HG03095 (cell line): ENCODE measurements at regions not wholly inside any gene's neighbourhood (a gene's known extent, or its start where the extent isn't known, plus 50 kb on each side); places are given as distances from the start of the nearest gene placed in this dataset.

Experiments
- ATAC-seq: cut with Tn5 transposase; IDR thresholded peaks from one replicate; pipeline ENCODE4 v1.9.1; 2021; ENCODE audit warnings: moderate library complexity; ENCODE audit not compliant: unreplicated experiment

DNA sequence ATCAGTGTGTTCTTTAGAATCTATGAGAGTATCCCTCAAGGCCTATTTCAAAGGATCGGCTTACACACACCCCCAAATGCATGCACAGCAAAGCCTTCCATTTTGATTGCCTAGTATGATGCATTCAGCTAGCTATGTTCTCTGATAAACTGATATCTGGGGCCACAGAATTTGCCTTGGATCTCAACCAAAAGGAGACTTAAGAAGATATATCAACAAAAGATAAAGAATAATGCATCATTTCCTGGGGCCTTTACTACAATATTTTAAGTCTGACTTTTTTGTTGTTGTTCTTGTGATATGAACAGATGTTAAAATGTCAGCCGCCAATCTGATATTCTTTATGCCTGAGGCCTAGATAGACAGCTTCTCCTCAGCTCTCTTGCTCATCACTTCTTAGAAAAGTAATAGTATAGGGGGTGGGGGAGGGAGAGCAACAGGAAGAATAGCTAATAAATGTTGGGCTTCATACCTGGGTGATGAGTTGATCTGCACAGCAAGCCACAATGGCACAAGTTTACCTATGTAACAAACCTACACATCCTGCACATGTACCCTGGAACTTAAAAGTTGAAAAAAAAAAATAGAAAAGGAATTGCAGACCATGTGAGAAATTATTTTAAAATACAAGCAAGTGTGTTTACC lies 792.9 kb upstream of the GHITM start:
- no peak for ATAC-seq

DNA sequence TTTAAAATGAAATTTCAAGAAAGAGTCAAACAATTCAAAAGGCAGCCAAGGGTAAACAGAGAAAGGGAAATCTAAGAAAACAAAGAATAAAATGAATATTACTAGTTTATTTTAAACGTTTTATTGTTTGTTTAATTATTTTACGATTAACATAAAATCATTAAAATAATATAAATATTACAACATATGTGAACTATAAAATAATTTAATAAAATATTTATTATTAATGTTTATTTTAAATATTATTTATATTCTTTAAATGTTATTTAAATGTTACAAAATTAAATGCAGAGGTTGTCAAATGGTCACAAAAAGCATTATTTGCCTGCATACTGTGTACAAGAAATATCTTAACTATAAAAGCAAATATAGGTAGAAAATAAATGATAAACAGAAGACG lies 786.7 kb upstream of the GHITM start:
- ATAC-seq, result no peak

DNA sequence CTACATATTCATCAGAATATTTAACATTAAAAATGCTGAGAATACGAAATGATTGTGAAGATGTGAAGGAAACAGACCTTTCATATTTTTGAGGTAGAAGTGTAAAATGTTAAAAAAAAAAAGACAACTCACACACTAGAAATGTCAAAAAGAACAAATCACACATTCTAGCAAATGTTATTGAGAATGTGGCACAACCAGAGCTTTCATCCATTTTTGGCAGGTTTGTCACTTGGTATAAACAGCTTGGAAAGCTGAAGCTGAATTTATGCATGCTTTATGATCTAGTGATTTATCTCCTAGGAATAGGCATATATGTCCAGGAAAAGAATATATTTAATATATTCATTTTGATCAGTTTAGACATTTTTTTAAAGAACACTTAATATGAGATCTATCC lies 784.9 kb upstream of the GHITM start:
- no peak for ATAC-seq

DNA sequence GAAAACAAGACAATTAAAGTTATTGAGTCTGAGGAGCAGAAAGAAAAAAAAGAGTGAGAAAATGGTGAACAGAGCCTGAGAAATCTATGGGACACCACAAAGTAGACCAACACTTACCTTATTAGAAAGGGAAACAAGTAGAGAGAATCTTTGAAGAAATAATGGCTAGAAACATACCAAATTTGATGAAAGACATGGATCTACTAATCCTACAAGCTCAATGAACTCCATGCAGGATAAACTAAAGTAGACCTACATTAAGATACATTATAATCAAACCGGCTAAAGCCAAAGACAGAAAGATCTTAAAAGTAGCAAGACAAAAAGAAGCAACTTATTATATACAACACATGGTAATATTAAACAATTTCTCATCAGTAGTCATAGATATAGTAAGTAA lies 782.3 kb upstream of the GHITM start:
- no peak for ATAC-seq

DNA sequence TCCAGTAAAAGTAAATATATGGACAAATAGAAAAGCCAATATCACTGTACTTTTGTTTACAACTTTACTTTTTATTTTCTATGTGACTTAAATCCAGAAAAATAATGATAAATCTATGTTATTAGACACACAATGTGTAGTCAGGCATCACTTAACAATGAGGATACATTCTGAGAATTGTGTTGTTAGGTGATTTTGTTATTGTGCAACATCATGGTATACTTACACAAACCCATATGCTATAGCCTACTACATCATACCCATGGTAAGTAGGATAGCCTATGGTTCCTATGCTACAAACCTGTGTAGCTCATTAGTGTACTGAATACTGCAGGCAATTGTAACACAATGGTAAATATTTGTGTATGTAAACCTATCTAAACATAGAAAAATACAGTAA lies 781.7 kb upstream of the GHITM start:
- no peak for ATAC-seq

DNA sequence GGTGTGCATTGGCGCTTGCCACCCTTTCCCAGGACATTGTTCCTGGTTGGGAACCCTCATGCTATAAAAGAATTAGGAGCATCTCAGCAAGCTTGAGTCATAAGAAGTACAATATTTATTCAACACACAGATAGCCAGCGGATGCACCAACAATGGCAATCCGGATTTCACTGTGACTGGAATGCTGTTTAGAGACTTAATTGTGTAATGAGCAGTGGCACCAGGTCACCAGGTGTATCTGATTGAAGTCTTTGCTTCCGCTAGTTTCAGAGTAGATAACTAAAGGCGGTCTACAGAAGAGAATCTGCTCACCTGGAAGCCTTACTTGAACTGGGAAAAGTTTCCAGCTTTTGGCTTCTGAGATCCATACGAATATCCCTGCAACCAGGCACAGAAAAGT lies 772.3 kb upstream of the GHITM start:
- no peak for ATAC-seq

DNA sequence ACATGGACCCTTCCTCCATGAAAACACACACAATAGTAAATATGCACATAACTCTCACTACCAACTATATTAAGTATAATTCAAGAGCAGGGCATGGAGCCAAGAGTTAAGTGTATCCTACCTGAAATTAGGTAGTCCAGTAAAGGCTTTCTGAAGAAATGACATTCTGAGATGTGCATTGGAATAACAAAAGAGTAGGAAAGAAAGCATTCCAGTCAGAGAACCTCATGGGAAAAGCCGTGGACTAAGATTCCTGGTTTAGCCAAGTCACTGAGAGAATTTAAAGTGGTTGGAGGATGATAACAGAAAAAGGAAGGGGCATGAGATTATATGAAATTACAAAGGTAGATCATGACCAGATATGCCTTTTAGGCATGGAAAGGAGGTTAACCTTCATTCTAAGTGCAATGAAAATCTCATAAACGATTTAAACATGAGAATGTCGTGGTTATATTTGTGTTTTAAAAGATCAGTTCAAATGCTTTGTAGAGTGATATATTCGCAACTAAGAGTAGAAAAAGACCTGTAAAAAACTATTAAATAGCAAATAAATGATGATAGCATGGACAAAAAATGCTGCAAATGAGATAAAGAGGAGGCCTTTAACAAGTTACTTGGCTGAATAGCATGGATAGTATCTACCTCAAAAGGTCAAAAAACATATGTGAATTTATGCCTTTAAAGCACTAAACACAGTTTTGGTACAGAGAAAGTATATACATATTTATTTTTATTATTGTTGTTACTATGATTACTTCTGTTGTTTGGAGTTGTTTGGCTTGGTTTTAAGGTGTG lies 767.4 kb upstream of the GHITM start:
- ATAC-seq, result no peak

DNA sequence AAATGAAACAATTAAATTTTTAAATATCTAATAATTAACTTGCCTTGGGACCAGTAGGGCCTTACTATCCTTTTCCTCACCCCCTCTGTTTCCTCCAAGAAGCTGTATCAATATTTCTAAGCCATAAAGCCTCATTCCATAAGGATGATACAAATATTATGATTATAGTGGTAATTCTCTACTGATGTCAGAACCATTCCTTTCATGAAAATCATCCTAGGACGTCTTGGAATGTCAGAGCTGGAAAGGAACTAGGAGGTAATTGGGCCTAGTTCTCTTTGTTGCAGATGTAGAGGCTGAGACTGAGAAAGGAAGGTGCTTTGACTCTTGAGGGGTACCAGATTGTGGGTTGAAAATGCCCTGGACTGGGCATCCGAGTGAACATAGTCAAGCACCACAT lies 766.7 kb upstream of the GHITM start:
- no peak for ATAC-seq

DNA sequence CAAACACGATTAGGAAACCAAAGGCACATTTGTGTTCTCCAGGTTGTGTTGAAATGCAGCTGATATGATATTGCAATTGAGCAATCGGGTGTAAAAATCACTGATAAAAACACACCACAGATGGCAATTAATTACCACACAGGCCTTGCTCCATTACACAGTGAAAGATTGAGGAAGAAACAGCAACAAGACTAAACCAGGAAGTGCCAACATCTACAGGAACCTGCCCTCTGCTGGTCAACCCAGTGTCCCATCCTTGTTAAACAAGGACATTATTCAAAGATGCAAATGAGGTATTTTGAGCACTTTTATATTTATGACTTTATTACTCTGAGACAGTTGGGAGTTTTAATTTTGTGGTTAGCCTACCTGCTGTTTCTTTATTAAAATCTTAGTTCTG lies 765.6 kb upstream of the GHITM start:
- no peak for ATAC-seq

DNA sequence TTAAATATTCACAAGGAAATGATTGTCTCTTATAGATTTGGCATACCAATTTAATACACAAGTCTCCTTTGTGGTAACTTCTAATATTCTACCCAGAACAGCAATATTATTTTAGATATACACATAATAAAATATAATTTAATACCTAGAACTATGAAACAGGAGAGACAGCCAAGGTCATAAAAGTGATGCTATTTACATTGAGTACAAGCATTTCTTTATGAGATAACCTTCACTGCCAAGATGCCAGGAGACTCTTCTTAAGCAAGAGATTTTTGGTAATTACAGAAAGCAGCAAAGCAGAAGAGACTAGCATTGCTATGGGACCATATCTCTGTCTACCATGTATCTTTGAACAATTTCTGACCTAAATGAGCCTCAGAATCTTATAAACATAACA lies 764.6 kb upstream of the GHITM start:
- ATAC-seq, result no peak

DNA sequence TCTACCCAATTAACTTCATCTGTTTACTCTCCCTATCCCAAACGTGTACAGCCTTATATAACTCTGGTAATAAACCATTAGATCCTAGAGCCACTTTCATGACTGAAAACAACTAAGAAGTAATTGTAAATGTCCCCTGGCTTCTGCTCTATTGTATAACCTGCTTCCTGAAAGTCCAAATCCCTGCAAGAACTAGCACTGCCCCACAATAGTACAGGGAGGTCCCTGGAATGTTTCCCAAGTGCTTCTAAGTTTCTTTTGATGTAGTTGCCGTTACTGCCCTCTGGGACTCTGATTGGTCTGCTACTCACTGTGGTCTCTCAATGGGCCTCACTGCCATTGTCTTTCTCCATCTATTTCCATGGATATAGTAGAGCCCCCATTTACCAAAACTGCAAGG lies 764.0 kb upstream of the GHITM start:
- ATAC-seq, result no peak

DNA sequence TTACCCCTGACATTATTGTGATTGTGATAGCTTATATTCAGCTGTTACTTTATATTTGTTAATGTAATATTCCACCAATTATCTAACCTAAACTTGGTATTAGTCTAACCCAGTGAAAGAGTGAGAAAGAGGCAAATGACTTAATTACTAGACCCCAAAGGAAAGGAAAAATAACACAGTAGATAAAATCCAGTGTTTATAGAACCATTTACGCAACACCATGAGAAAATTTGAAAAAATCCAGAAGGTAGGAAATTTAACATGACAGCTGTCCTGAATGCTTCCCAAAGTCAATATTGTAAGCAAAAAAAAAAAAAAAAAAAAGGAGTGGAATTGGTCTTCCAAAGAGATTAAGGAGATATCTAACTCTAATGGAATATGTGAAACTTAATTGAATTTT lies 741.5 kb upstream of the GHITM start:
- ATAC-seq, result no peak

DNA sequence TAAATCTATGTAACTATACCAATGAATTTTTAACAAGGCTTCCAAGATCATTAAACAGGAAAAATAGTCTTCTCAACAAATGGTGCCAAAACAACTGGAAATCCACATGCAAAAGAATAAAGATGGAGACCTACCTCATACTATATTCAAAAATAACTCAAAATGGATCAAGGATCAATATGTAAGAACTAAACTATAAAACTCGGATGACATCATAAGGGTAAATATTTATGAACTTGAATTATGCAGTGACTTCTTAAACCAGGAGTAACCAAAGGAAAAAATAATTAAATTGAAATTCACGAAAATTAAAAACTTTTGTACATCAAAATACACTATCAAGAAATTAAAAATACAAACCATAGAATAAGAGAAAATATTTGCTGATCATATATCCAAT lies 728.7 kb upstream of the GHITM start:
- no peak for ATAC-seq

DNA sequence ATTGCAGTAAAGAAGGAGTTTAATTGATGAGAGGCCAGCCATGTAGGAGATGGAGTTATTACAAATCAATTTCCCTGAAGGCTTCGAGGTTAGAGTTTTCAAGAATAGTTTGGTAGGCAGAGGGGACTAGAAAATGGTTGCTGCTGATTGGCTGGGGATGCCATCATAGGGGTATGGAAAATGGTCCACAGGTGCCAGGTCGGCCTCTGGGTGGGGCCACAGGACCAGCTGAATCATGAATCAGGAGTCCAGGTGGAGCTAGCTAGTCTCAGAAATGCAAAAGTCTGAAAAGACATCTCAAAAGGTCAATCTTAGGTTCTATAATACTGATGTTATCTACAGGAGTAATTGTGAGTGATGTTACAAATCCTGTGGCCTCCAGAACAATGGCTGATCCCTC lies 714.0 kb upstream of the GHITM start:
- ATAC-seq, result no peak

DNA sequence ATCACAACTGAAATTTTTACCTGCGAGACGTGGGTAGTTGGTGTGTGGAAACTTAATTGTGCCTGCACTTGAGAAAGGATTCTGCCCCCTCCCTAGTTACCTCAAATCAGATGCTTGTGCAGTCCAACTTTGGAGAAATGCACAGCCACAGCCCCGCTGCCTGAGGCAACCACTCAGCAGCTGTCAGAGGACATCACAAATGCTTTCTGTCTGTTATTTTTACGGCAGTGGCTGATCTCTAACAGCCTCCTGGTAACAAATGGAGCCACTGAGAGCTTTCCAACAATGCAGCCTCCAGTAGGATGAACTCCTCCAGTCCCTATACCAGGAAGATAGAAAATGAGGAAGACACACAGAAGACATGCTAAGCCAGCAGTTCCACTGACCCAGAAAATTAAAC lies 712.2 kb upstream of the GHITM start:
- no peak for ATAC-seq

DNA sequence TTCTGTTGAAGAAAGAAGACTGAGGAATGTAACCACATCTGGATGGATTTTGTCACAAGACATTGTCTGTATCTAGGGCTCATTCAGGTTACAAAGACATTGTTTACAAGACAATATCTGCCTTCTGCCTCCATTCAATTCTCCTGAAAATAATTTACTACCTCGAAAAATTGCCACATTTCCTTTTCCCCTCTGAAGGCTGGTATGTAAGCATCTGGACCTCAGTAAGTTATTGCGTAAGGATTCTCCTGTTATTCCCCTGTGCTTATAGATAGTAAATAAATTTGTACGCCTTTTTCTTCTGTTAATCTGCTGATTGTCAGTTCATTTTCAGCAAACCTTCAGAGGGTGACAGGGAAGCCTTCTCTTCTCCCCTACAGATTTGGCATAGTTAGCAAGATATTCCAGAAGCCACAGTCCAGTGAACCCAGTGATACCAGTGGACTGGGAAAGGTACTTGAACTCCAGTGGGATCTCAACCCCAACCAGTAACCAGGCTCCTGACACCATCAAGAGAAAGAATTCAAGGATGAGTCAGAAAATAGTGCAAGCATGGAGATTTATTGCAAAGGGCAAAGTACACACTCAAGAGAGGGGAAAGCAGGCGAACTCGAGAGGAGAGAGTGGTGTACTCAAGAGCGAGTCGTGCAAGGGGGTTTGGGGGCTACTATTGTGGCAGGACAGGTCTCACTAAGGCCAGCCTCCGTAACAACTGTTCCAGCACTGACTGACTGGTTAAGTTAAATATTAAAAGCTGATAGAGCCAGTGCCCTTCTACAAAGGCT lies 706.9 kb upstream of the GHITM start:
- ATAC-seq, result no peak

DNA sequence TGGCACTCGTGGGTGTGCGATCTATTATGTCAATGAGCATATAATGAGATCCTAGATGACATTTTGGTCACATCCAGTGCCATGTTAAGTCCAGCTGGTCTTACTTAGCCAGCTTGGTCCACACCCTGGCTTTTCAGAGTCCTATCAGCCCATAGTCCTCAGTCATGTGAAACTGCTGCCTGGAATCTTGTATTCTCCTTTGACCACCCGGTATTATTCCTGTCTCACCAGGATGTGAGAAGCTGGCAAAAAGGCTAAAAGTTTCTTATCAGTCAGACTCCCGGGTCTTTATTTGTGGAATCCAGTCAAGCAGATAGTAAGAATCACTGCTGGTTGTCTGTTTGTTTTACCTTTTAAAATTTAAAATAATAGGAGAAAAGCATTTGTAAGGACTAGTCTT lies 705.6 kb upstream of the GHITM start:
- ATAC-seq, result no peak

DNA sequence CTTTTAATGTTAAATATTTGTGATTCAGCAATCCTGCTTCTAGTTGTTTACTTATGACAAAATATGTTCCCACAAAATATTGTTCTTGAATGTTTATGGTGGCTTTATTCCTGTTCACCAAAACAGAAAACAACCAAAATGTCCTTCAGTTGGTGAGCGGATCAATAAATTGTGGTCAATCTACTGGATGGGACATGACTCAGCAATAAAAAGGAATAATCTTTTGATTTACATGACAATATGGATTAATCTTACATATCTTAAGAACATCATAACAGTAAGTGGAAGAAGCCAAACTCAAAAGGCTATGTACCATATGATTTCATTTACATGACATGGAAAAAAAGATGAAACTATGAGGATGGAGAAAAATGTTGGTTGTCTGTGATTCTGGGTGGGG lies 691.3 kb upstream of the GHITM start:
- no peak for ATAC-seq

DNA sequence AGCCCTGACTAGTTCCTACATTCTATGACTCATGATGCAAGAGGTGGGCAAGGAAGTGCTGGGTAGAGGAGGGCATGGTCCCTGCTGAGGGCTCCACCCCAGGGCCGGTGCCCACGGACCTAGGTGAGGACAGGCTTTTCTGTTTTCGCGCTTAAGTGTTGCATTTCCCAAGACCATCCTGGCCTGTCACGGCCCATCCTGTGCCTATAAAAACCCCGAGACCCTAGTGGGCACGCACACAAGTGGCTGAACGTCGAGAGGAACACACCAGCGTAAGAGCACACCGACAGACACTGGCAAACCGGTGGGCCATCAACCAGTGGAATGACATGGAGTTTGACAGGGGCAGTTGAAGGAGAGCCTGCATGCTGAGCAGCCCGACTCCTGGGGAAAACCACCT lies 680.7 kb upstream of the GHITM start:
- ATAC-seq, result no peak

DNA sequence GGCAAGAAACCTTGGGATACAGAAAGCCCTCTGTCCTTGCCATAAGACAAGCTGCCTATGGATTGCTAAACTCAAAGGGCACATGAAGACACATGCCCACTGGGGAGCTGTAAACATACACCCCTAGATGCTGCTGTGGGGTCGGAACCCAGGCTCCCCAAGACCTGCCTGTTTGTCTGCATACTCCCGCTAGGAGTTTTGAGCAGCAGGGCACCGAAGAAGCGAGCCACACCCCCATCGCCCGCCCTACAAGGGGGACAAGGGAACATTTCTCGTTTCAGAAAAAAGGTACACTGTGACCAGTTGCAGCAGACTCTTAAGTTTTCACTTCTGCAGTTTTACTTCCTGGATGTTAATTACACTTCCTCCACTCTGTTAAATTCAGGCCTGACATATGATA lies 680.2 kb upstream of the GHITM start:
- no peak for ATAC-seq

DNA sequence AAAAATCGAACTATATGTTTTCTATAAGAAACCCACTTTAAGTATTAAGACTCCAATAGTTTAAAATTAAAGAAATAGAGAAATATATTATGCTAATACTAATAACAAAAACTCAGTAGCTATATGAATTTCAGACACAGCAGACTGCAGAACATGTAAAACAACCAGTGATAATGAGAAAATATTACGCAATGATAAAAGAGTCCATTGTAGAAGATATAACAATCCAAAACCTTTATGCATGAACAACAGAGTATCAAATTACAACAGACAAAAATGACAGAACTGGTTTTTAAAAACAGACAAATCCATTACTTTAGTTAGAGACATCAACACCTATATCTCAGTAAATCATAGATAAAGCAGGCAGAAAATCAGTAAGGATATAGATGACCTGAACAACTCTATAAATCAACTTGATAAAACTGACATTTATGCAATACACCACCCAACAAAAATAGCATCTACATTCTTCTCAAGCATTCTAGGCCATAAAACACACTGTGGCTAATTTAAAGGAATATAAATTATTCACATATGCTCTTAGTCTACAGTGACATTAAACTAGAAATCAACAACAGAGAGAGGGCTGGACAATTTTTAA lies 669.5 kb upstream of the GHITM start:
- ATAC-seq, result no peak

DNA sequence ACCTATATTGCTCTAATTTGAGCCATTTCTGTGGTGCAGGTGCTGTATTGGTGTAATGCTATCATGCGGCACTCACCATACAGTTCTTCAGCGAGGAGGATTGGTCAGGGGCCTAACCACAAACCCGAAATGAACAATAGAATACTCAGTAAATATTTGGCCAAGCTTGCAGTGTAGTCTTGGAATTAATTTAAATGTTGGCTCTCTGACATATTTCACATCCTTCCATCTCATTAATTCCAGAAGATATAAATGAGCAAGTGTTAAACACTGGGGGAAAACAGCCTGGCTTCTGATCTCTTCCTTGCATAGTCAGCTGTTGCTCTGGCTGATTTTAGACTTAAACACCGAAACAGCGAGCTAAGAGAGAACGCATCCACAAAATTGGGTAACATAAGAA lies 663.1 kb upstream of the GHITM start:
- no peak for ATAC-seq
